HG03095 (cell line): ENCODE measurements at regions not wholly inside any gene's neighbourhood (a gene's known extent, or its start where the extent isn't known, plus 50 kb on each side); places are given as distances from the start of the nearest gene placed in this dataset.

Experiments used
- ATAC-seq: cut with Tn5 transposase; IDR thresholded peaks from one replicate; pipeline ENCODE4 v1.9.1; 2021; ENCODE audit warnings: moderate library complexity; ENCODE audit not compliant: unreplicated experiment

- no peak for ATAC-seq
These were observed 50.7 kb upstream of the LYVE1 start for GRCh38 chr11:10619131-10619680.

DNA sequence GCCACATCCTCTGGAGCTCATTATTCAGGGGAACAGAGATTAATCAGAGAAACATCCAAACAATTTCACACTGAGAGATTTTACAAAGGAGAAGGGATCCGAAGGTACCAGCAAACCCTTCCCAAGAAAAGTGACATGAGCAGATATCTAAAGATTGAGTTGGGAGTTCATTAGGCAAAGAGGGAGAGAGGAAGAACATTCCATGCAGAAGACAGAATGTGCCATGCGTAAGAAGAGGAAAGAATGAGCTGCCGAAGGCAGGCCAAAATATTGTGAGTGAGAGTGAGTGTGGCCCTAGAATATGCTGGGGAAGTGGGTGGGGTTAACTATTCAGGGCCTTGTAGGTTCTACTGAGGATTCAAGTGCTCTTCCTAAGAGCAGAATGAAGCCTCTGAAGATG is 50.0 kb upstream of the LYVE1 start:
- ATAC-seq, result no peak
